C1 segment of cervical spinal cord (tissue), 14 donors: ENCODE measurements at regions not wholly inside any gene's neighbourhood (a gene's known extent, or its start where the extent isn't known, plus 50 kb on each side); places are given as distances from the start of the nearest gene placed in this dataset.
"Not testable (repeated sequence)": the region's sequence is repeated elsewhere in the genome, so short reads cannot be mapped to it uniquely, and the experiment has no call there.

Source experiments
- DNase-seq, 14 donors: peaks; one replicate each; lab custom pipeline; 2025; lab: John Stamatoyannopoulos, UW

DNA sequence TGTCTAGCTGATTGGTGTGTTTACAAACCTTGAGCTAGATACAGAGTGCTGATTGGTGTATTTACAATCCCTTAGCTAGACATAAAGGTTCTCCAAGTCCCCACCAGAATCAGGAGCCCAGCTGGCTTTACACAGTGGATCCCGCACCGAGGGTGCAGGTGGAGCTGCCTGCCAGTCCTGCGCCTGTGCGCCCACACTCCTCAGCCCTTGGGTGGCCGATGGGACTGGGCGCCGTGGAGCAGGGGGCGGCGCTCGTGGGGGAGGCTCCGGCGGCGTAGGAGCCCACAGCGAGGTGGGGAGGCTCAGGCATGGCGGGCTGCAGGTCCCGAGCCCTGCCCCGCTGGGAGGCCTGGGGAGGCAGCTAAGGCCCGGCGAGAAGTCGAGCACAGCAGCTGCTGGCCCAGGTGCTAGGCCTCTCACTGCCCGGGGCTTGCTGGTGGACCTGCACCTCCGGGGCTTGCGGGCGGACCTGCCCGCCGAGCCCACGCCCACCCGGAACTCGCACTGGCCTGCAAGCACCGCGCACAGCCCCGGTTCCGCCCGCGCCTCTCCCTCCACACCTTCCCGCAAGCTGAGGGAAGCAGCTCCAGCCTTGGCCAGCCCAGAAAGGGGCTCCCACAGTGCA lies 51.0 kb upstream of the CDYL start:
- not testable (repeated sequence) for DNase-seq

DNA sequence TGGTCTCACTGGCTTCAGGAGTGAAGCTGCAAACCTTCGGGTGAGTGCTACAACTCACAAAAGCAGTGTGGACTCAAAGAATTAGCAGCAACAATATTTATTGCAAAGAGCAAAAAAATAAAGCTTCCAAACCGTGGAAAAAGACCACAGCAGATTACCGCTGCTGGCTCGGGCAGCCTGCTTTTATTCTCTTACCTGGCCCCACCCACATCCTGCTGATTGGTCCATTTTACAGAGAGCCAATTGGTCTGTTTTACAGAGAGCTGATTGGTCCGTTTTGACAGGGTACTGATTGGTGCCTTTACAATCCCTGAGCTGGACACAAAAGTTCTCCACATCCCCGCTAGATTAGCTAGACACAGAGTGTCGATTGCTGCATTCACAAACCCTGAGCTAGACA lies 51.5 kb upstream of the CDYL start:
- not testable (repeated sequence) for DNase-seq

DNA sequence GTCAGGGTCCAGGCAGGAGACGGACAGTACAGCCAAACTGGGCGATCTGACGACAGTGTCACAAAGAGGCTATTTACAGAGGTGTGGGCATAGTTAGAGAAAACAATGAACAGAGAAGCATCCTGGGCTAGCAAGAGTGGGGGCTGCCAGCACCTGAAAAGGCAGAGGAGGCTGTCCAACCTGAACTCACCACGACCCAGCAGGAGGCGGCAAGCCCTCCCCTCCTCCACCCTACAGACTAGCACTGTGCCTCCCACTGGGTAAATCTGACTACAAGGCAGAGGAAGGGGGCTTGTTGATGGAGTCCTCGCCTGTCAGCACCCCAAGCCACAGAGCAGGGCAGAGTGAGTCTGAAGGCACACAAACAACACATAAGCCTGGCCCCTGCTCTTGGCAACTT lies 52.8 kb upstream of the CDYL start:
- DNase-seq = no peak

DNA sequence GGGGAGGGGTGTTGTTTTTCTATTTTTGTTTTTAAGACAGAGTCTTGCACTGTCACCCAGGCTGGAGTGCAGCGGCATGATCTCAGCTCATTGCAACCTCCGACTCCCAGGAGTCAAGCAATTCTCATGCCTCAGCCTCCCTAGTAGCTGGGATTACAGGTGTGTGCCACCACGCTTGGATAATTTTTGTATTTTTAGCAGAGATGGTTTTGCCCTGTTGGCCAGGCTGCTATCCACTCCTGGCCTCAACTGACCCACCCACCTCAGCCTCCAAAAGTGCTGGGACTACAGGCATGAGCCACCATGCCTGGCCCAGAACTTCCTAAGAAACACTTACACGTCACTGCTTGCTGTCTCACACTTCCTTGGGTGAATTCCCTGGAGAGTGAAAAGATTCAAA lies 54.8 kb upstream of the CDYL start:
- DNase-seq = not testable (repeated sequence)

DNA sequence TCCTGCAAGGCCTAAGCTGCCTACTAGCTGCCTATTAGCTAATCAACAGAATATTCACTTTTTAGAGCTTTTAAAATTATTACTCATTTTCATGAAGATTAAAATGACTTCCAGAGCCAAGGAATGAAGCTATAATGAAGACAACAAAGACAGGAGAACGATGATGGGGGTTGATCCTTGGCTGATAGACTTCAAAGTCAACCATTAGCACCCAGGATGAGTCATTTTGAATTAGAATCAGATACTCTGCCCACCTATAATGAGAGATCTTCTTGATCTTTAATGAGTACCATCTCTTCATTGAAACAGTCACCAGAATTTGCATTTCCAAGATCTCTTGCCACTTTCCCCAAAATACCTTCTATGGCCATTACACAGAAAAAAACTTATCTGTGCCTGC lies 56.7 kb upstream of the CDYL start:
- no peak for DNase-seq

DNA sequence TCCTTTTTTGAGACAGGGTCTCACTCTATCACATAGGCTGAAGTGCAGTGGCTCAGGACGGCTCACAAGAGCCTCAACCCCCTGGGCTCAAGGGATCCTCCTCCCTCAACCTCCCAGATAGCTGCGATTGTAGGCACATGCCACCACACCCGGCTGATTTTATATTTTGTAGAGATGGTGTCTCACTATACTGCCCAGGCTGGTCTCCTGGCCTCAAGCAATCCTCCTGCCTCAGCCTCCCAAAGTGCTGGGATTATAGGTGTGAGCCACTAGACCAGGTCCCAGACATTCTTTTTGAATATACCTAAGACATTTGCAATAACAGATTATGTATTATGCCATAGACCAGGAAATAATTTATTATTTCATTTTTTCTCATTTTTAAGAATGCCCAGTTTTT lies 58.3 kb upstream of the CDYL start:
- DNase-seq = no peak

DNA sequence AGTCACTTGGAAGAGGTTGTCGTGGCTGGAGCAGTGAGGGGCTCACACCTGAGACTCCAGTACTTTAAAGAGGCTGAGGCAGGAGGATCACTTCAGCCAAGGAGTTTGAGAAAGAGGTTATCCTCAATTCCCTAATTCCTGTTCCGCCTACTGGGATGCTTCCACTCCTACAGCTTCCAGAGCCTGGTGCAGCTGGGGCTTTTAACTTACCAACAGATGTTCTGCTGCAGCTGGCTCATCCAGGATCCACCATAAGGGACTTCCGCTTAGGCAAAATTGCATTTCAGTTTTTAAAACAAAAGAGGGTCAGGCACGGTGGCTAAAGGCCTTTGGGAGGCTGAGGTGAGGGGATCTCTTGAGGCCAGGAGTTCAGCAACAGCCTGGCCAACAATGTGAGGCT lies 59.1 kb upstream of the CDYL start:
- no peak for DNase-seq

DNA sequence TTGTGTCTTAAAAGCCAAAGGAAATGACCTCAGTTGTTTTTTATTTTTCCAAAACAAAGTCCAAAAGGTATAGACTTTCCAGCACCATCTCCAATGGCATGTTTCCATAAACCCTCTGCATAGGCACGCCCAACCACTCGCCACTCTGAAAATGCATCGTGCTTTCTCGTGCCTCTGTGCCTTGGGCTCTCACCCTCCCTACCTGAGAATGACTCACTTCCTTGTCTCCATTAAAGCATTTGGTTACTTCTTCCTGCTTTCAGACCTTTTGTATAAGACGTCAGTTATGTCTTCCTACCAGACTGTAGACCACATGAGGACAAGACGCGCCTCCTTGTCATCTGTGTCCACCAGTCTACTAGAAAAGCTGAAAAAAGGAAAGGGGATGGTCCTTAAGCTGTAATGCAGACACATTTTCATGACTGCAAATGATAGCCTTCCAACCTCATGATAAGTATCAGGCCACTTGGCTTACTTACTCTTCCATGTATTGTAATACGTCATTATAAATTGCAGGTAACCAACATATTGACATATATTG lies 61.2 kb upstream of the CDYL start:
- DNase-seq = no peak

DNA sequence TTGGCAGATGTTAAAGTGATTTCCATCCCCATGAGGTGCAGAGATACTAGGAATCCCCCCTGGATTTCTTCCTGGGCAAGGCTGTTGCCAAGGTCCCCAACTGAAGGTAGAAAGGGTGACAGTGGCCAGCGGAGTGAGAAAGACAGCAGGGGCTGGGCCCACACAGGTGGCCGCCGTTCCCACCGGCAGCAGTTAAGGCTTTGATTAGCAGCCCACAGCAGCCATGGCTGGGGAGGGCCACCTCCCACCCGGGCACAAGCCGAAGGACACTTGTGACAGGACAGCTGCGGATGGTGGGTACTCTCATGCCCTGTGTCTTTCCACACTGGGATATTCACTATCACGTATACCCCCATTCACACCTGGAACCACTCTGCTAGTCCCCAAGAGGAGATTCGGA lies 63.9 kb upstream of the CDYL start:
- no peak for DNase-seq

DNA sequence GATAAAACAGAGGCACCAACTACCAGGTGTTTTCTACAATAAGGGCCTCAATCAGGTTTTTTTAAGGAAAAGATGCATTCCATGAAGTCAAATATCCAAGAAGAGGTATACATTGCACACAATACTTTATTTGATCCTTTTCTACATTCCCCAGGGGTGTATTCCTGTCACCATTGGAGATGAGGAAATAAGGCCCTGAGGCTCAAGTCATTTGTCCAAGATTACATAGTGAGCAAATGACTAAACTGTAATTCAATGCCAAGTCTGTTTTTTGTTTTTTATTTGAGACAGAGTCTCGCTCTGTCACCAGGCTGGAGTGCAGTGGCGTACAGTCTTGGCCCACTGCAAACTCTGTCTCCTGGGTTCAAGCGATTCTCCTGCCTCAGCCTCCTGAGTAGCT lies 69.2 kb upstream of the CDYL start:
- DNase-seq = no peak

DNA sequence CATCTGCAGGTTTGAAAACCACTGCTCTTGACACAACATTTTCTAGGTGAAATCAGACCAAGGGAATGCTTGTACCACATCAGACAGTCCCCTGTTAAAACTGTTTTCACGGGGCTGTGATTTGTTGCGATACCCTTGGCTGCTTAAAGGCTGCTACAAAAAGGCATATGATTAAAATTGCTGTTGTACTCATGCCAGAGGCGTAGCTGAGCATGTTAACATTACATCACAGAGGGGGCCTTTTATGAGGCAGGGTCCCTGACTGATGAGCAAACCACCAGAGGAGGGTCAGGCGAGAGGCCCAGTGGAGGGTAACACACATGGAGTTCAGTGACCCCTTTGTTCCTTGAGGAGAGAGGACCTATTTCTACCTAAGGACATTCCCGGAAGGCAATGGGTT lies 70.4 kb upstream of the CDYL start:
- DNase-seq = no peak

DNA sequence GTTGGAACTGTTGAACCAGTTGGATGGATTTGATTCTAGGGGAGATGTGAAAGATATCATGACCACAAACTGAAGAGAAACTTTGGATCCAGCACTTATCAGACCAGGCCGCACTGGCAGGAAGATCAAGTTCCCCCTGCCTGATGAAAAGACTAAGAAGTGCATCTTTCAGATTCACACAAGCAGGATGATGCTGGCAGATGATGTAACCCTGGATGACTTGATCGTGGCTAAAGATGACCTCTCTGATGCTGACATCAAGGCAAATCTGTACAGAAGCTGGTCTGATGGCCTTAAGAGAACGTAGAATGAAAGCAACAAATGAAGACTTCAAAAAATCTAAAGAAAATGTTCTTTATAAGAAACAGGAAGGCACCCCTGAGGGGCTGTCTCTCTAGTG lies 72.8 kb upstream of the CDYL start:
- DNase-seq = no peak

DNA sequence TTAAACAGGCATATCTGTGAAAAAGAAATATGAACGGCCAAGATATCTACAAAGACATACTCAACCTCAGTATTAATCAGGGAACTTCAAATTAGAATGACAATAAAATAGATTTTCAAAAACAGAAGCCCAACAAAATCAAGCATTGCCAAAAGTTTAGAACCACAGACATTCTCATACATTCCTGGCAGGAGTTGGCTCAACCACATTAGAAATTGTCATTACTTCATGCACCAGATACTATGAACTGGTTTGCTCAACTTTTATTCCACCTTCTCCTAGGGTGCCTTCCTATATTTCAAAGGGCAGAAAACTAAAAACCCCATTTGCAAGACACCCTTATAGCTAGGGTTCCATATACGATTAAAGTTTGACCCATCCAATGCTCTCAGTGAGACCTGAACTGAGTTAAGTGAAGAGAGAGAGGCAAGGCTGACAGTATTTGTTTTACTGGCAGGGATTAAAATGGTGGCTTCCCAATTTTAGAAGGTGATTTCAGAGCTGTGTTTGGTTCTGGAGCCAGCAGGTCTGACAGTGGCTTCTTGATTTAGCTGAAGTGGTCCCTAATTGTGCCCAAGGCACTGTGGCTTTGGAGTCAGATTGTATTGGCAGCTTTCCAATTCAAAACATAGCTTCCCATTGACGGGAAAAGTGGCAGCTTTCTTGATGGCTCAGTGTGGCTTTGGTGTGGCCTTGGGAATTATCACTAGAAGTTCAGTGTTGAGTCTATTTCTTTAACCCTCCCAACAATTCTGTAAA lies 77.1 kb upstream of the CDYL start:
- no peak for DNase-seq

DNA sequence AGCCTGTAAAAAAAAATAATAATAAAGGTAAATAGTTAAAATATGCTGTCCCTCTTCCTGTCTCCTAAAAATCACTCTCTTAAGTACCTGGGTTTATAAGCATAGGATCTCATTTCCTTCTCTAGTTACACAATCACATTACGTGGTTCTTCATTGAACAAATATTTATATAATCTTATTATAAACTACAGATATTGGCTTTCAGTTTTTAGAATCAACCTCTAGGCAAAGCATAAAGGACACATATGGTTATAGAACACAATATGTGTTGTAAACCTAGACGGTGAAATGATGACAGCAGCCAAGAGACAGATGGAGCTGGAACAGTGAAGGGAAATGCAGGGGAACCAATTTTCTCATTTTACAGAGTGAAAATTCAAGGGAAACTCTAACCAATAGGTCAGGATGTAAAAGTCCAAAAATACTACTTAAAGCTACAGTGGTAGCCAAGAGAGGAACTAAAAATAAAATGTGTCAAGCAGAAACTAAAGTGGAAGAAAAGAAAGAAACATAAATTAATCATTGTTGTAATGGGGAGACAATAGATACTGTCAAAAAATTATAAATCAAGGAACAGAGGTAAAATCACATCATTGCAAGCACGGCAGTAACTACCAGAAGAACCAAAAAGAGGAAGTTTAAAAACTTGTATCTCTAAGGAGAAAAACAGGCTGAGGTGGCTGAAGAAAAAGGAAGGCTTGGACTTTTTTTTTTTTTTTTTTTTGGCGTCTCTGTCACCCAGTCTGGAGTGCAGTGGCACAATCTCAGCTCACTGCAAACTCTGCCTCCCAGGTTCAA lies 82.8 kb upstream of the CDYL start:
- DNase-seq = peak in 1 of 14 donors; percentile 28

DNA sequence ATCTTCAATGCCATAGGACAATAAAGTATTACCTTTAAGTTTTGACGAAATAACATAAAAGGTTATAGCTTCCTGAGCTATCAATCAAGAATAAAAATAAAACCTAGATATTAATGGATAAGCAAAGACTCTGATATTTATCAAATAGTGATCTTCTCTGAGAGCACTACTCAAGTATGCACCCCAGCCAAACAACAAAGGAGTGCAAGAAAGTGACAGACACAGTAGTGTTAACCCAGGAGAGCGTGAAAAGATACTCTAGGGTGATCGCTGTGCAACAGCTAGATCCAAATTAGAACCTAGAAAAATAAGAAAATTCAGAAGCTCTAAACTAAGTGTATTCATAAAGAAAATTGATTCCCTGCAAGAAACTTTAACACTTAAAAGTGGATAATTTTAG lies 83.5 kb upstream of the CDYL start:
- no peak for DNase-seq

DNA sequence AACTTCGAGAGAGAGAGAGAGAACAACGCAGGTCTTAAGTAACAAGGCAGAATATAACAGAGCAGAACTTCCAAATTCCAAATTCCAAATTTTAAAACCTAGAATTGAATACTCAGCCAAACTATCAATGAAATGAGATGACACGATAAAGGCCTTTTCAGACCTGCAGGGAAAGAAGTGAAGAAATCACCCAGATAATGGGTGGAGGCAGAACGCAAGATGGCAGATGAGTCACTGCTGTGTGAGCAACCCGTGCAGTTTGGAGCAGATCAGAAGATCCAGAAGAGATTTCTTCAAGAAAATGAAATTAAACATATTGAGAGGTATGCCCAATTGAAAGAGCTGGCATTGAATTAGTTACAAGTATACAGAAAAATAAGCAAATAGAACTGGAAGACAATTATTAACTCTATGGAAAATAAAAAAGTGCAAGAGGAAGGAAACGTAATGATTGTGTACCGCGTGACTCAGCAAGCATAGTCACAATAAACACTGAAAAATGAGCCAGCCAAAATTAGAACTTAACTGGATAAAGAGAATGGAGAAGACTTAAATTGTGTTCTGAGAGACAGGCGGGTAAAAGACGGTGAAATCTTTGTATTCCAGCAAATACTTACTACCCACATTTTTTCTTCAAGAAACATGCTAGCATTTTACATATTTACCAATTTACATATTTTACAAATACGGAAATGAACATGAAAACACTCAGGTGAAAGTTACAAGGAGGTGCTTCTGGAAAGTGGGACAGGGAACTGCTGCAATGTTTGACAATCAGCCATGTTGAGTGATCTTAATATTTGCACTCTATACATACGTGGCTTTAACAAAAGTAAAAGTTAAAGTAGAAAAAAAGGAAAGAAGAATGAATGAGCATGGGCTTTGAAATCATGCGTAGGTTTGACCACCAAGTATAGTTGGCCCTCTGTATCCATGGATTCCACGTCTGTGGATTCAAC lies 87.9 kb upstream of the CDYL start:
- DNase-seq = no peak

DNA sequence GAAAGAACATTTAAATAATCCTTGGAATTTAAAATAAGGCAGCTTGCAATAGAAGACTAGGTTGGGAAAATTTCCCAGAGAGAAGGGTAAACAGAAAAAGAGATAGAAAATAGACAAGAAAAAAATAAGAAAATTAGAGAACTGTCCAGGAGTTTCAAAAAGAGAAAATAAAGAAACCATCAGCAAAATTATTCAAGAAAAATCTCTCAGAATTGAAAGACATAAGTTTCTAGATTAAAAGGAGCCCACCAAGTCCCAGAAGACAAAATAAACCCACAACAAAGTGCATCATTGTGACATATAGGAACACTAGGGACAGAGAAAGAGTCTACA lies 88.6 kb upstream of the CDYL start:
- DNase-seq = no peak

DNA sequence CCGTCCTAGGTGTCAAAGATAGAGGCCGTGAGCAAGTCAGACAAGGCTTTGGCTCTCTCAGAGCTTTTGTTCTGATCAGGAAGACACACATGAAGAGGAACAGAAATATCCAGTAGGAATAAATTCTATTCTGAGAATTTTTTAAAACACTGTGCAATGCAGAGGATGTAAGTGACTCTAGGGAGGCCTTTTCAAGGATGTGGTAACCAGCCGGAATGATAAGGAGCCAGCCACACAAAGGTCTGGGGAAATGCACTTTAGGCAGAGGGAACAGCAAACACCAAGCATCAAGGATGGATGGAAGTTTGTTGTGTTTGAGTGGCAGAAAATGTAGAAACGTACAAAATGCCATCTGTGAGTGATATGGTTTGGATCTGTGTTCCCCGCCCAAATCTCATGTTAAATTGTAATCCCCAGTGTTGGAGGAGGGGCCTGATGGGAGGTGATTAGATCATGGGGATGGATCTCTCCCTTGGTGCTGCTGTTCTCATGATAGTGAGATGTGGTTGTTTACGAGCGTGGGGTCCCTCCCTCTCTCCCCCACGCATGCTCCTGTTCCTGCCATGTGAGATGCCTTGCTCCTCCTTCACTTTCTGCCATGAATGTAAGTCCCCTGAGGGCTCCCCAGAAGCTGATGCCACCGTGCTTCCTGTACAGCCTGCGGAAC lies 93.6 kb upstream of the CDYL start:
- no peak for DNase-seq

DNA sequence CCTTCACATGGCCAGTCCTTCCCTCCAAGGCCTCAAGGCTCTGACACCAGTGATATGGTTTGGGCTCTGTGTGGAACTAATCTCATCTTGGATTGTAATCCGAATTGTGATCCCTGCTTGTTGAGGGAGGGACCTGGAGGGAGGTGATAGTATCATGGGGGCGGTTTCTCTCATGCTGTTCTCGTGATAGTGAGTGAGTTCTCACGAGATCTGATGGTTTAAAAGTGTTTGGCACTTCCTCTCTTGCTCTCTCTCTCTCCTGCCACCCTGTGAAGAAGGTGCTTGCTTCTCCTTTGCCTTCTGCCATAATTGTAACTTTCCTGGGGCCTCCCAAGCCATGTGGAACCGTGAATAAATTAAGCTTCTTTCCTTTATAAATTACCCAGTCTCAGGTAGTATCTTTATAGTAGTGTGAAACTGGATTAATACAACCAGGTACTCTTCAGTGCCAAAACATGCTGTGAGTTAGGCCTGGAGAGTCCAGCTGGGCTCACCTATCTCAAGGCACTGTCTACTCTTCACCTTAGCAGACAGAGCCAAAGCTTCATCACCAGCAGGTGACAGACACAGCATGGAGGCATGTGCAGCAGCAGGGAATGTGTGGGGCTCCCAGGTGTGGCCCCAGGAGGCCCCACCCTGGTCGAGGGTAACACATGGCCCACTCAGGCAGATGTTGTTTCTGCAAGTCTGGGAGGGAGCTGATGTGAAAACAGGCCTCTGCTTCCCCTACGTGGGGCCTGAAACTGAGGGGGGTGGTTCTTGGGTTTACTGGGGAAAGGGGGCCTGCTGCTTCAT lies 97.5 kb upstream of the CDYL start:
- no peak for DNase-seq

DNA sequence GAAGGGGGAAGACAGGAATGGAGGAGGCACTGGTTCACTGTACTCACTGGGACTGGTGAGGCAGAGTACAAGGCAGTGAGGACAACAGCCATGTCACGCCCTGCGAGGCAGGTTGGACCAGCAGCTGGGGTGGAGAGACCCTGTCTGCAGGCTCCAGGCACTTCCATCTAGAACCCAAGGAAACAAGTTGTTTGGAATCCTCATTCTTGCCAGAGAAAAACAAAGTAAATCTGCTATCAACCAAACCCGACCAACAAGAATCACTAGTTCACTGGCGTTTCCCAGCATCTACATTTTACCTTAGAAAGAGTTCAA lies 98.5 kb upstream of the CDYL start:
- DNase-seq = no peak
